ENCODE measurements at regions not wholly inside any gene's neighbourhood (a gene's known extent, or its start where the extent isn't known, plus 50 kb on each side); places are given as distances from the start of the nearest gene placed in this dataset.

DNA sequence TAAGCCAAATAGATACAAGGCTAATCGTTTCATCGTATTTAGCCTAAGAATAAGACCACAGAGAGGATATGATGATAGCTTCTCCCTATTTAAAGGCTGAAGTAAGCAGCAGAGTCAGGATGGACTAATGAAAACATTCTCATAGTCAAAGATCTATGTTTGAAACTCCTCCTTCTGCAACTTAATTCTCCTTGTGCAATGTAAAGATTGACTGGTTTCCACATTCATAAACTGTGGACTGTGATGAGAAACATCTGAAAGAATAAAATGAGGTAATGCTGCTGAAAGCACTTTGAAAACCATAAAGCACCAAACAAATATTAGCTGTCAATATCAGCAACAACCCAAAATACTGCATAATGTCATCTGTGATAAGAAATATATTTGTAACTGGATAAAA, 361.9 kb downstream of the CSNK1G3 start:
- TF ChIP-seq, protein P1, sequence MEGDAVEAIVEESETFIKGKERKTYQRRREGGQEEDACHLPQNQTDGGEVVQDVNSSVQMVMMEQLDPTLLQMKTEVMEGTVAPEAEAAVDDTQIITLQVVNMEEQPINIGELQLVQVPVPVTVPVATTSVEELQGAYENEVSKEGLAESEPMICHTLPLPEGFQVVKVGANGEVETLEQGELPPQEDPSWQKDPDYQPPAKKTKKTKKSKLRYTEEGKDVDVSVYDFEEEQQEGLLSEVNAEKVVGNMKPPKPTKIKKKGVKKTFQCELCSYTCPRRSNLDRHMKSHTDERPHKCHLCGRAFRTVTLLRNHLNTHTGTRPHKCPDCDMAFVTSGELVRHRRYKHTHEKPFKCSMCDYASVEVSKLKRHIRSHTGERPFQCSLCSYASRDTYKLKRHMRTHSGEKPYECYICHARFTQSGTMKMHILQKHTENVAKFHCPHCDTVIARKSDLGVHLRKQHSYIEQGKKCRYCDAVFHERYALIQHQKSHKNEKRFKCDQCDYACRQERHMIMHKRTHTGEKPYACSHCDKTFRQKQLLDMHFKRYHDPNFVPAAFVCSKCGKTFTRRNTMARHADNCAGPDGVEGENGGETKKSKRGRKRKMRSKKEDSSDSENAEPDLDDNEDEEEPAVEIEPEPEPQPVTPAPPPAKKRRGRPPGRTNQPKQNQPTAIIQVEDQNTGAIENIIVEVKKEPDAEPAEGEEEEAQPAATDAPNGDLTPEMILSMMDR (optimal IDR thresholded peaks at IDR 0.05 in 1 of 3, IDR thresholded peaks at IDR 0.05 in 1 of 3, conservative IDR thresholded peaks at IDR 0.05 in 1 of 3; ENCODE audit: extremely low read depth in 1 of 3, insufficient read depth in 2 of 3, low read length in 3 of 3) = no peak
- no peak for TF ChIP-seq EZH2 (IDR thresholded peaks at IDR 0.05; ENCODE audit: low read length)

All from keratinocyte (primary cell).